NB4 (cell line): ENCODE measurements at regions not wholly inside any gene's neighbourhood (a gene's known extent, or its start where the extent isn't known, plus 50 kb on each side); places are given as distances from the start of the nearest gene placed in this dataset.

Experiments used
- MAX ChIP-seq: IDR thresholded peaks from 2 replicates; pipeline ENCODE4 v1.6.1; 2011; ENCODE audit warnings: low read depth, low read length
- POLR2A ChIP-seq: IDR thresholded peaks from 2 replicates; pipeline ENCODE4 v1.6.1; 2011; ENCODE audit warnings: mild to moderate bottlenecking; ENCODE audit not compliant: insufficient read length; ENCODE audit errors: extremely low read depth

GRCh38 chr3:182565916-182566796 is 227.1 kb upstream of the ATP11B start:
- TF ChIP-seq POLR2A (no peak), MAX (no peak)
